Right atrium auricular region (tissue), 2 donors: ENCODE measurements at regions not wholly inside any gene's neighbourhood (a gene's known extent, or its start where the extent isn't known, plus 50 kb on each side); places are given as distances from the start of the nearest gene placed in this dataset.

Experiments used
- DNase-seq: peaks from one replicate; pipeline ENCODE4 v3.0.0-alpha.2; 2019; ENCODE audit warnings: low spot score
- H3K27ac ChIP-seq, 2 donors: fragments of 200-600 bp; sonication (generic); 1 replicate in 1 of 2; 2 replicates in 1 of 2; pipeline ENCODE4 v1.5.1; 2016 to 2019
- H3K27me3 ChIP-seq, 2 donors: fragments of 200-600 bp; sonication (generic); one replicate each; pipeline versions ENCODE4 v1.5.1 to v1.6.0; 2017 to 2019
- H3K36me3 ChIP-seq: fragments of 200-600 bp; sonication (generic); one replicate; pipeline ENCODE4 v1.5.1; 2016
- H3K4me1 ChIP-seq, 2 donors: fragments of 200-600 bp; sonication (generic); one replicate each; pipeline versions ENCODE4 v1.5.1 to v1.6.0; 2017 to 2019
- H3K4me3 ChIP-seq, 2 donors: fragments of 200-600 bp; sonication (generic); 1 replicate in 1 of 2; 2 replicates in 1 of 2; pipeline ENCODE4 v1.5.1; 2017 to 2019; ENCODE audit warnings: mild to moderate bottlenecking in 1 of 2, moderate library complexity in 1 of 2
- H3K9me3 ChIP-seq, 2 donors: fragments of 200-600 bp; sonication (generic); one replicate each; pipeline ENCODE4 v1.5.1; 2019
- TF ChIP-seq, protein P1 (sequence below), 2 donors: fragments of 200-600 bp; sonication (generic); IDR thresholded peaks; one replicate each; pipeline ENCODE4 v1.5.1; 2019; ENCODE audit warnings: antibody characterized with exemption in 2 of 2

DNA sequence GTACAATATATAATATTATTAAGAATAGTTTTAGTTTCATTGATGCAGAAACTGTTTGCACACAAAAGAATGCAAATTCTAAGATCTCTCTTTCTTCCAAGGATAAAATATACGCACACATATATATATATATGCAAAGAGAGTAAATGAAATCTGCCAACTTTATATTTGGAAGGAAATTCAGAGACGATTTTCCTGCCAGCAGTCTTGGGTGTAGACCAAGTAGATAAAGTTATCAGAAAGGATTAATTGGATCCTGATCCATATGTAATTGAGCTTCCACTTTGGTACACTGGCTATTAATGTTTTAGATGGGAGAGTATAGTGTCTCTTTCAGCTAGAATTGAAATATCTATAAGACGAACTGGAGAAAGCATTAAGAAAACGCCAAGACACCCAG, 295.4 kb upstream of the IL12A start:
- no peaks in the 10 kb centered on the region for H3K4me1 ChIP-seq
- H3K27ac ChIP-seq = no peak overlapping the region
- H3K9me3 ChIP-seq = no peaks in the 10 kb centered on the region
- no peaks in the 10 kb centered on the region for H3K27me3 ChIP-seq
- H3K4me3 ChIP-seq = no peak overlapping the region
- TF ChIP-seq, protein P1, sequence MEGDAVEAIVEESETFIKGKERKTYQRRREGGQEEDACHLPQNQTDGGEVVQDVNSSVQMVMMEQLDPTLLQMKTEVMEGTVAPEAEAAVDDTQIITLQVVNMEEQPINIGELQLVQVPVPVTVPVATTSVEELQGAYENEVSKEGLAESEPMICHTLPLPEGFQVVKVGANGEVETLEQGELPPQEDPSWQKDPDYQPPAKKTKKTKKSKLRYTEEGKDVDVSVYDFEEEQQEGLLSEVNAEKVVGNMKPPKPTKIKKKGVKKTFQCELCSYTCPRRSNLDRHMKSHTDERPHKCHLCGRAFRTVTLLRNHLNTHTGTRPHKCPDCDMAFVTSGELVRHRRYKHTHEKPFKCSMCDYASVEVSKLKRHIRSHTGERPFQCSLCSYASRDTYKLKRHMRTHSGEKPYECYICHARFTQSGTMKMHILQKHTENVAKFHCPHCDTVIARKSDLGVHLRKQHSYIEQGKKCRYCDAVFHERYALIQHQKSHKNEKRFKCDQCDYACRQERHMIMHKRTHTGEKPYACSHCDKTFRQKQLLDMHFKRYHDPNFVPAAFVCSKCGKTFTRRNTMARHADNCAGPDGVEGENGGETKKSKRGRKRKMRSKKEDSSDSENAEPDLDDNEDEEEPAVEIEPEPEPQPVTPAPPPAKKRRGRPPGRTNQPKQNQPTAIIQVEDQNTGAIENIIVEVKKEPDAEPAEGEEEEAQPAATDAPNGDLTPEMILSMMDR (IDR thresholded peaks at IDR 0.05) = no peak
- no peak for DNase-seq
- no peaks in the 10 kb centered on the region for H3K36me3 ChIP-seq

DNA sequence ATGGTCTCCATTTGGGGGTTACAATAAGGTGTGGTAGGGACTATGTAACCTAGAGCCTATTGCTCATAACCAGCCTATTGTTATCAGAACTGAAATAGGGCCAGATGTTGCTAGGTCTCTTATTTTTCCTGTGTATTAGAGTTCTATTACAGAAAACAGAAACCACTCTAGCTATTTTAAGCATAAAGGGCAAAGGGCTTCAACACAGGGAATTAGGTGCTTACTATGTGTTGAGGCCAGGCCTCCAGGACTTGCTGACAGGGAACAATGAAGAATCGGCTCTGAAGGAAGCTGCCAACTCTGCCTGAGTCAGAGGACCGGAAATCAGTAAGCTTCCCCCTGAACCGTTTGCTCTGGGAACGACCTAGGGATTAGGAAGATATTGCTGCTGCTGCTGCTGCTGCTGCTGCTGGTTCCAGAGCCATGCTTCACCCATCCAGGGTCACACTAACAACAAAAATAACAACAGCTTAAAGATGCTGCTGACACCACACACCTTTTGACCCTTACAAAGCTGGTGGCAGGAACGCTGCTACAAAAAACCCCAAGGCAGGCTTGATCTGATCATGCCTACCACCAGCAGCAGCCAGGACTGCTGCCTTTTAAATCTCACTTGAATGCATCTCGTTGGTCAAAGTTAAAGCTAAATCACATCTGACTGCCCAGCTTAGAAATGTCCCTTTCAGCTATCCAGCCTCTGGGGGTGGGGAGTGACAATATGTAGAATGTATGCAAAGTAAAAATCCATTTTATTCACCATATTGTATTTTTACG, 276.9 kb upstream of the IL12A start:
- TF ChIP-seq, protein P1 (IDR thresholded peaks at IDR 0.05) = no peak
- H3K4me1 ChIP-seq = peaks cover 0 to 5% of the 10 kb centered on the region in 2 donors
- no peak overlapping the region for H3K4me3 ChIP-seq
- H3K36me3 ChIP-seq = no peaks in the 10 kb centered on the region
- peaks cover 0 to 9% of the 10 kb centered on the region in 2 donors for H3K9me3 ChIP-seq
- DNase-seq = no peak
- H3K27me3 ChIP-seq = no peaks in the 10 kb centered on the region
- peak overlapping the region; percentile 51 to 53 for H3K27ac ChIP-seq

DNA sequence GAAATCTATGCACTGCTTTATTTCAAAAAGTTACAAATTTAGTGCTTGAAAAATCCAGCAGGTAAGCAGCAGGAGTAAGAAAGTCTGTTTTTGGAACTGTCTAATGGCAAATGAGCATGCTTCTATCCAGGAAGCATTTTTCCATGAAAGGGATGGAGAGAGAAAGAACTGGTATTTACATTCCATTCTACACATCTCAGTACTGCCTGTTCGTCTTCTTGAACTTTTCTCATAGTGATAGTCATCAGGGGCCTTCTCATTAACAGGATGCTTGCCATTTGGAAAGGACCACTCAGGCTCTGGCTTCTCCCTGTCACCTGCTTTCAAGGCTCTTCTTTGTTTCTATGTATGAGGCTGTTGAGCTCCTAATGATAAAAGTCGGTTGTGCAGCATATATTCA, 267.3 kb upstream of the IL12A start:
- no peaks in the 10 kb centered on the region for H3K27me3 ChIP-seq
- no peaks in the 10 kb centered on the region for H3K9me3 ChIP-seq
- TF ChIP-seq, protein P1 (IDR thresholded peaks at IDR 0.05) = no peak
- no peak overlapping the region for H3K27ac ChIP-seq
- H3K36me3 ChIP-seq = no peaks in the 10 kb centered on the region
- H3K4me1 ChIP-seq = no peaks in the 10 kb centered on the region
- DNase-seq = no peak
- H3K4me3 ChIP-seq = no peak overlapping the region

DNA sequence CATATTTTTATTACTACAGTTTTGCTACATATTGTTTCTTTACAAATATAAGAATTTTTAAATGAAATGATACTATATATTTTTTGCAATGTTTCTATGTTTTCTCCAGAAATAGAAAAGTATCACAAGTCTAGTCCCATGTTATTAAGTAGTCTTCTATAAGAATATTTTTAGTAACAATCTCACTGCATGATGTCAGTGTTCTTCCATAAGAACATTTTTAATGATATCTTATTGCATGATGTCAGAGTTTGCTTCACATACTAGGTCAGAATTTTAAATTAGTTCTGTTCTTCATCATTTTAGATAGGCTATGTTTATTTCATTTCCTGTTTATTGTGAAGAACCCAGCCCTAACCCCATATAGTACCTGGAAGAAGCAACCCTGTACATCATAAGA, 265.3 kb upstream of the IL12A start:
- TF ChIP-seq, protein P1 (IDR thresholded peaks at IDR 0.05) = no peak
- no peaks in the 10 kb centered on the region for H3K4me1 ChIP-seq
- H3K36me3 ChIP-seq = no peaks in the 10 kb centered on the region
- no peak overlapping the region for H3K4me3 ChIP-seq
- H3K27me3 ChIP-seq = no peaks in the 10 kb centered on the region
- H3K9me3 ChIP-seq = no peaks in the 10 kb centered on the region
- no peak for DNase-seq
- H3K27ac ChIP-seq = no peak overlapping the region

DNA sequence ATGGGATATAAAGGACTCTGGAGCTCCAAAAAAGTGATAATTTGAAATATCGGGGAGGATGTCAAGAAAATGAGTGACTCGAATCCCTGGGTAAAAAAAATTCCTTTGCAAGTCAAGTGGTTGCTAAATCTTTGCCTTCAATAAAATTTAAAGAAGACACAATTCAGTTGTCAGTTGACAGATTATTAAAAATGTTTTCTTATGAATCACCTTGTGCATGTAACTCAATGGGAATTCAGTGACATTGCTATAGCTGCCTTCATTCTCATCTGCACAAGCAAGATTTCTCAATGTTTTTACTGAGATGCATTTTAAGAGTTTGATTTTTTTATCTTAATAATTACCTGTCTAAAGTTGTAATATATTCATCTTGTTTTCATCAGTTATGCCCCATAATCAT, 264.0 kb upstream of the IL12A start:
- no peak overlapping the region for H3K27ac ChIP-seq
- no peaks in the 10 kb centered on the region for H3K27me3 ChIP-seq
- no peaks in the 10 kb centered on the region for H3K36me3 ChIP-seq
- no peaks in the 10 kb centered on the region for H3K4me1 ChIP-seq
- no peaks in the 10 kb centered on the region for H3K9me3 ChIP-seq
- H3K4me3 ChIP-seq = no peak overlapping the region
- TF ChIP-seq, protein P1 (IDR thresholded peaks at IDR 0.05) = no peak
- DNase-seq = no peak
